H9 (cell line): ENCODE measurements at regions not wholly inside any gene's neighbourhood (a gene's known extent, or its start where the extent isn't known, plus 50 kb on each side); places are given as distances from the start of the nearest gene placed in this dataset.

Experiments used
- DNase-seq: peaks from one replicate; pipeline ENCODE4 v3.0.0-alpha.2; 2017
- H2AFZ ChIP-seq: one replicate; pipeline ENCODE4 v1.6.1; 2013; ENCODE audit warnings: mild to moderate bottlenecking, low read length, control low read depth, moderate library complexity
- H2AK5ac ChIP-seq: 2 replicates; pipeline ENCODE4 v1.6.1; 2013; ENCODE audit warnings: low read length, control low read depth, mixed read lengths; ENCODE audit not compliant: insufficient read length
- H2BK120ac ChIP-seq: one replicate; pipeline ENCODE4 v1.6.1; 2013; ENCODE audit warnings: low read depth, mild to moderate bottlenecking, low read length, control low read depth, inconsistent platforms; ENCODE audit not compliant: poor library complexity, severe bottlenecking
- H2BK12ac ChIP-seq: 2 replicates; pipeline ENCODE4 v1.6.1; 2013; ENCODE audit warnings: low read length, control low read depth, mixed read lengths, low read depth; ENCODE audit not compliant: insufficient read length
- H2BK15ac ChIP-seq: 2 replicates; pipeline ENCODE4 v1.6.1; 2013; ENCODE audit warnings: low read depth, low read length, control low read depth
- H2BK20ac ChIP-seq: one replicate; pipeline ENCODE4 v1.6.1; 2013; ENCODE audit warnings: low read depth, mild to moderate bottlenecking, low read length, control low read depth, inconsistent platforms; ENCODE audit not compliant: poor library complexity, severe bottlenecking
- H2BK5ac ChIP-seq: 2 replicates; pipeline ENCODE4 v1.6.1; 2013; ENCODE audit warnings: low read length, control low read depth, mixed read lengths; ENCODE audit not compliant: insufficient read length
- H3K14ac ChIP-seq: 2 replicates; pipeline ENCODE4 v1.6.1; 2013; ENCODE audit warnings: low read length, control low read depth; ENCODE audit not compliant: insufficient read depth
- H3K18ac ChIP-seq: 2 replicates; pipeline ENCODE4 v1.6.1; 2013; ENCODE audit warnings: low read depth, mild to moderate bottlenecking, mixed read lengths, low read length, control low read depth; ENCODE audit not compliant: insufficient read length
- H3K23ac ChIP-seq: 2 replicates; pipeline ENCODE4 v1.6.1; 2013; ENCODE audit warnings: low read length, control low read depth, mixed read lengths, low read depth; ENCODE audit not compliant: insufficient read length
- H3K23me2 ChIP-seq: 2 replicates; pipeline ENCODE4 v1.6.1; 2013; ENCODE audit warnings: low read depth, mild to moderate bottlenecking, mixed read lengths, low read length, control low read depth; ENCODE audit not compliant: insufficient read length, poor library complexity, severe bottlenecking
- H3K27ac ChIP-seq: 2 replicates; pipeline ENCODE4 v1.5.1; 2013; ENCODE audit warnings: low read length, control low read depth, mixed read lengths, low read depth; ENCODE audit not compliant: insufficient read length
- H3K27me3 ChIP-seq: 2 replicates; pipeline ENCODE4 v1.6.1; 2013; ENCODE audit warnings: low read length, control low read depth, inconsistent platforms; ENCODE audit not compliant: insufficient read depth
- H3K4ac ChIP-seq: 2 replicates; pipeline ENCODE4 v1.6.1; 2013; ENCODE audit warnings: low read depth, mild to moderate bottlenecking, control low read depth, inconsistent platforms, low read length, moderate library complexity
- H3K4me1 ChIP-seq: 2 replicates; pipeline ENCODE4 v1.6.1; 2013; ENCODE audit warnings: low read length, control low read depth, inconsistent platforms; ENCODE audit not compliant: insufficient read depth
- H3K4me2 ChIP-seq: 2 replicates; pipeline ENCODE4 v1.6.1; 2013; ENCODE audit warnings: low read length, control low read depth, mixed read lengths; ENCODE audit not compliant: insufficient read length, insufficient read depth
- H3K56ac ChIP-seq: 2 replicates; pipeline ENCODE4 v1.6.1; 2013; ENCODE audit warnings: low read depth, mild to moderate bottlenecking, mixed read lengths, low read length, control low read depth; ENCODE audit not compliant: insufficient read length
- H3K79me1 ChIP-seq: 2 replicates; pipeline ENCODE4 v1.6.1; 2013; ENCODE audit warnings: low read depth, mild to moderate bottlenecking, moderate library complexity, low read length, control low read depth, inconsistent platforms; ENCODE audit not compliant: insufficient read depth, poor library complexity, severe bottlenecking
- H3K79me2 ChIP-seq: 2 replicates; pipeline ENCODE4 v1.6.1; 2013; ENCODE audit warnings: low read length, control low read depth, inconsistent platforms; ENCODE audit not compliant: insufficient read depth
- H3K9ac ChIP-seq: 2 replicates; pipeline ENCODE4 v1.6.1; 2013; ENCODE audit warnings: low read length, control low read depth, mixed read lengths; ENCODE audit not compliant: insufficient read length; ENCODE audit errors: extremely low read depth
- H3K9me3 ChIP-seq: one replicate; pipeline ENCODE4 v1.6.1; 2013; ENCODE audit warnings: low read depth, low read length, inconsistent platforms; ENCODE audit not compliant: control insufficient read depth
- H3T11ph ChIP-seq: one replicate; pipeline ENCODE4 v1.6.1; 2013; ENCODE audit warnings: mild to moderate bottlenecking, low read length, control low read depth, inconsistent platforms
- H4K20me1 ChIP-seq: one replicate; pipeline ENCODE4 v1.6.1; 2013; ENCODE audit not compliant: control insufficient read depth, insufficient read length, insufficient read depth
- H4K5ac ChIP-seq: 2 replicates; pipeline ENCODE4 v1.6.1; 2013; ENCODE audit warnings: low read depth, mild to moderate bottlenecking, mixed read lengths, low read length, control low read depth; ENCODE audit not compliant: insufficient read length
- H4K8ac ChIP-seq: replicated peaks from 2 replicates; pipeline ENCODE4 v1.6.1; 2013; ENCODE audit warnings: low read length, control low read depth, mixed read lengths, low read depth; ENCODE audit not compliant: insufficient read length
- H4K91ac ChIP-seq: 2 replicates; pipeline ENCODE4 v1.6.1; 2013; ENCODE audit warnings: low read depth, mild to moderate bottlenecking, moderate library complexity, mixed read lengths, low read length, control low read depth; ENCODE audit not compliant: insufficient read length
- H3K27ac Mint-ChIP-seq, 3 experiments: 2 replicates in 2 of 3; 3 replicates in 1 of 3; pipeline ENCODE4 v1.8.0; 2020 to 2021; ENCODE audit warnings: mixed read lengths in 3 of 3, mild to moderate bottlenecking in 1 of 3, moderate library complexity in 1 of 3
- H3K27me3 Mint-ChIP-seq: 2 replicates; pipeline ENCODE4 v1.8.0; 2021; ENCODE audit warnings: low read depth, mild to moderate bottlenecking, moderate library complexity, mixed read lengths
- H3K36me3 Mint-ChIP-seq, 3 experiments: 2 replicates in 2 of 3; 3 replicates in 1 of 3; pipeline ENCODE4 v1.8.0; 2020 to 2021; ENCODE audit warnings: low read depth in 3 of 3, mixed read lengths in 3 of 3; ENCODE audit not compliant: insufficient read depth in 1 of 3
- H3K4me1 Mint-ChIP-seq, 2 experiments: 2 replicates each; pipeline ENCODE4 v1.8.0; 2020; ENCODE audit warnings: mixed read lengths in 2 of 2
- H3K4me3 Mint-ChIP-seq, 2 experiments: 2 replicates in 1 of 2; 3 replicates in 1 of 2; pipeline ENCODE4 v1.8.0; 2020 to 2021; ENCODE audit warnings: mild to moderate bottlenecking in 2 of 2, mixed read lengths in 2 of 2, moderate library complexity in 1 of 2
- H3K9me3 Mint-ChIP-seq, 2 experiments: 2 replicates in 1 of 2; 3 replicates in 1 of 2; pipeline ENCODE4 v1.8.0; 2020; ENCODE audit warnings: mild to moderate bottlenecking in 2 of 2, mixed read lengths in 2 of 2, moderate library complexity in 1 of 2
- CTCF ChIP-seq: fragments of 200-600 bp; sonication (generic); conservative IDR thresholded peaks from 3 replicates; pipeline ENCODE4 v1.8.0; 2021; ENCODE audit warnings: antibody characterized with exemption, mild to moderate bottlenecking
- WGBS: extraction: QIAGEN DNeasy Blood & Tissue Kit; methylation state at CpG from one replicate; pipeline ENCODE4 v1.1.7; 2013; ENCODE audit warnings: missing lambda C conversion rate, low lambda C conversion rate, mixed read lengths; ENCODE audit not compliant: insufficient read length; ENCODE audit errors: extremely low coverage; 5-methylcytosine and 5-hydroxymethylcytosine counted together

- no CpG with 5 or more reads among the region's 2 CpGs for whole genome bisulfite sequencing
- Histone ChIP-seq H3K4me1 (no peaks in the 10 kb centered on the region), H3K4me2 (no peak overlapping the region), H3K23ac (no peak overlapping the region), H3K4ac (no peak overlapping the region), H3K56ac (no peak overlapping the region), H3K27ac (no peak overlapping the region), H4K91ac (no peak overlapping the region), H4K8ac (no peak overlapping the region), H2AFZ (no peak overlapping the region), H2BK12ac (no peak overlapping the region), H3K18ac (no peak overlapping the region), H2BK120ac (no peak overlapping the region), H3K9ac (no peak overlapping the region), H3K79me1 (no peaks in the 10 kb centered on the region), H2BK5ac (no peak overlapping the region), H2AK5ac (no peak overlapping the region), H3T11ph (no peak overlapping the region), H3K79me2 (no peaks in the 10 kb centered on the region), H3K9me3 (no peaks in the 10 kb centered on the region), H3K27me3 (no peaks in the 10 kb centered on the region), H4K20me1 (no peaks in the 10 kb centered on the region), H3K23me2 (no peaks in the 10 kb centered on the region), H3K14ac (no peak overlapping the region), H2BK20ac (no peak overlapping the region), H2BK15ac (no peak overlapping the region), H4K5ac (no peak overlapping the region)
- Mint-ChIP-seq H3K36me3 (no peaks in the 10 kb centered on the region), H3K27me3 (no peaks in the 10 kb centered on the region), H3K4me1 (no peaks in the 10 kb centered on the region), H3K27ac (no peak overlapping the region), H3K9me3 (no peaks in the 10 kb centered on the region), H3K4me3 (no peak overlapping the region)
- no peak for TF ChIP-seq CTCF
- DNase-seq, result no peak
These were observed 153.9 kb upstream of the SETMAR start for GRCh38 chr3:4149296-4149695.
